ENCODE measurements at regions not wholly inside any gene's neighbourhood (a gene's known extent, or its start where the extent isn't known, plus 50 kb on each side); places are given as distances from the start of the nearest gene placed in this dataset.

DNA sequence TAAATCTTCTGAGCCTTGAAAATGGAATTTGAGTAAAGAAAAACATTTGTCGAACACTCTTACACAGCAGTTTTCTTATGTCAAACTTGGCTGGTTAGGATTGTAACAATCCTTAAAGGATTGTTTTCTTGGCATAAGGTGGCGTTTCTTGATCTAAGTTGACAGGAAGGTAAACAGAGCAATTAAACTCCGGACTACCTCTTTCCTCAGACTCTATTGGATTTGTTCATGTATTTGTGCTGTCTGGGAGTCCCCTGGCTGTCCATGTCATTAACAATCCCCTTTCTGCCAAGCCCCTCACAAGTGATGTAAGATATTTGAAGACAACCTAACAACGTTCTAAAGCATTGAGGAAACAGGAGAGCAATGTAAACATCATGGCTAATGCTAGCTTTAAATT is 222.5 kb upstream of the SNX19 start:
- TF ChIP-seq, protein P1, sequence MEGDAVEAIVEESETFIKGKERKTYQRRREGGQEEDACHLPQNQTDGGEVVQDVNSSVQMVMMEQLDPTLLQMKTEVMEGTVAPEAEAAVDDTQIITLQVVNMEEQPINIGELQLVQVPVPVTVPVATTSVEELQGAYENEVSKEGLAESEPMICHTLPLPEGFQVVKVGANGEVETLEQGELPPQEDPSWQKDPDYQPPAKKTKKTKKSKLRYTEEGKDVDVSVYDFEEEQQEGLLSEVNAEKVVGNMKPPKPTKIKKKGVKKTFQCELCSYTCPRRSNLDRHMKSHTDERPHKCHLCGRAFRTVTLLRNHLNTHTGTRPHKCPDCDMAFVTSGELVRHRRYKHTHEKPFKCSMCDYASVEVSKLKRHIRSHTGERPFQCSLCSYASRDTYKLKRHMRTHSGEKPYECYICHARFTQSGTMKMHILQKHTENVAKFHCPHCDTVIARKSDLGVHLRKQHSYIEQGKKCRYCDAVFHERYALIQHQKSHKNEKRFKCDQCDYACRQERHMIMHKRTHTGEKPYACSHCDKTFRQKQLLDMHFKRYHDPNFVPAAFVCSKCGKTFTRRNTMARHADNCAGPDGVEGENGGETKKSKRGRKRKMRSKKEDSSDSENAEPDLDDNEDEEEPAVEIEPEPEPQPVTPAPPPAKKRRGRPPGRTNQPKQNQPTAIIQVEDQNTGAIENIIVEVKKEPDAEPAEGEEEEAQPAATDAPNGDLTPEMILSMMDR (IDR thresholded peaks at IDR 0.05), result no peak
- TF ChIP-seq POLR2AphosphoS5 (IDR thresholded peaks at IDR 0.05), result no peak
- no peak for TF ChIP-seq POLR2A (IDR thresholded peaks at IDR 0.05)
- TF ChIP-seq EP300 (IDR thresholded peaks at IDR 0.05), result no peak
